H1 (cell line): ENCODE measurements at regions not wholly inside any gene's neighbourhood (a gene's known extent, or its start where the extent isn't known, plus 50 kb on each side); places are given as distances from the start of the nearest gene placed in this dataset.

Experiments
- CTCF ChIA-PET: fragments of 300-600 bp; sonication (Branson Sonifier 250); formaldehyde crosslinking; loops from one replicate; lab custom pipeline; 2021; ENCODE audit not compliant: partially characterized antibody; lab: Charles Lee
- POLR2A ChIA-PET: fragments of 300-600 bp; sonication (Branson Sonifier 250); formaldehyde crosslinking; loops from one replicate; lab custom pipeline; 2021; ENCODE audit warnings: inconsistent platforms; ENCODE audit not compliant: partially characterized antibody; lab: Charles Lee
- DNase-seq, 2 experiments: peaks; one replicate each; pipeline versions ENCODE4 v3.0.0 to v3.0.0-alpha.2; 2010 to 2022; ENCODE audit warnings: low spot score in 2 of 2, low read depth in 1 of 2, mixed read lengths in 1 of 2
- FAIRE-seq: peaks from 2 replicates; lab custom pipeline; 2011; peaks lifted over from hg19 to GRCh38; lab: Jason Lieb, UNC
- H2AFZ ChIP-seq: 2 replicates; pipeline ENCODE4 v1.8.1; 2012; ENCODE audit warnings: low read length, inconsistent platforms
- H2AK5ac ChIP-seq: 2 replicates; pipeline ENCODE4 v1.6.1; 2013; ENCODE audit warnings: low read depth, low read length
- H2BK120ac ChIP-seq: replicated peaks from 2 replicates; pipeline ENCODE3; 2013; ENCODE audit warnings: low read depth, low read length, inconsistent platforms
- H2BK12ac ChIP-seq: 2 replicates; pipeline ENCODE4 v1.6.1; 2013; ENCODE audit warnings: low read depth, low read length
- H2BK15ac ChIP-seq: 2 replicates; pipeline ENCODE4 v1.6.1; 2013; ENCODE audit warnings: low read length
- H2BK20ac ChIP-seq: 2 replicates; pipeline ENCODE4 v1.6.1; 2013; ENCODE audit warnings: low read length
- H2BK5ac ChIP-seq: 2 replicates; pipeline ENCODE4 v1.6.1; 2013; ENCODE audit warnings: low read depth, low read length
- H3K14ac ChIP-seq: 2 replicates; pipeline ENCODE4 v1.6.1; 2013; ENCODE audit warnings: inconsistent platforms; ENCODE audit not compliant: insufficient read length
- H3K18ac ChIP-seq: 2 replicates; pipeline ENCODE4 v1.6.1; 2013; ENCODE audit warnings: low read length; ENCODE audit errors: extremely low read depth
- H3K23ac ChIP-seq: 2 replicates; pipeline ENCODE4 v1.6.1; 2013; ENCODE audit warnings: inconsistent platforms; ENCODE audit not compliant: insufficient read length
- H3K23me2 ChIP-seq: 2 replicates; pipeline ENCODE4 v1.6.1; 2013; ENCODE audit warnings: low read depth, low read length
- H3K27ac ChIP-seq: 2 replicates; pipeline ENCODE4 v1.6.1; 2011; ENCODE audit warnings: low read depth, low read length, inconsistent platforms
- H3K27me3 ChIP-seq, 4 experiments: replicated peaks in 1 of 4; 1 replicate in 1 of 4; 2 replicates in 3 of 4; pipeline versions ENCODE4 v1.6.1 to v1.8.1; 2011 to 2013; ENCODE audit warnings: low read length in 3 of 4, mild to moderate bottlenecking in 3 of 4, inconsistent platforms in 2 of 4, mixed read lengths in 2 of 4, moderate library complexity in 1 of 4; ENCODE audit not compliant: control insufficient read depth in 3 of 4, insufficient read depth in 3 of 4; ENCODE audit errors: extremely low read depth in 1 of 4
- H3K36me3 ChIP-seq, 4 experiments: 2 replicates each; pipeline versions ENCODE4 v1.6.1 to v1.8.1; 2011 to 2013; ENCODE audit warnings: mild to moderate bottlenecking in 4 of 4, low read length in 3 of 4, moderate library complexity in 2 of 4, control low read depth in 1 of 4, inconsistent platforms in 1 of 4; ENCODE audit not compliant: insufficient read depth in 4 of 4, control insufficient read depth in 2 of 4
- H3K4ac ChIP-seq: replicated peaks from 2 replicates; pipeline ENCODE3; 2013; ENCODE audit warnings: low read length, low read depth, mixed read lengths, inconsistent platforms; ENCODE audit not compliant: insufficient read length
- H3K4me1 ChIP-seq, 4 experiments: replicated peaks in 1 of 4; 1 replicate in 1 of 4; 2 replicates in 3 of 4; pipeline versions ENCODE4 v1.6.1 to v1.8.1; 2011 to 2013; ENCODE audit warnings: low read length in 3 of 4, inconsistent platforms in 2 of 4, mixed read lengths in 1 of 4; ENCODE audit not compliant: insufficient read depth in 4 of 4, control insufficient read depth in 3 of 4
- H3K4me2 ChIP-seq, 2 experiments: 2 replicates each; pipeline versions ENCODE4 v1.6.1 to v1.8.1; 2011 to 2013; ENCODE audit warnings: low read depth in 2 of 2, low read length in 2 of 2, control low read depth in 1 of 2, inconsistent platforms in 1 of 2, mild to moderate bottlenecking in 1 of 2; ENCODE audit not compliant: insufficient read depth in 1 of 2
- H3K4me3 ChIP-seq, 4 experiments: fragments of 200-600, 300-600 bp in 1 of 4; sonication (generic), shearing (Covaris generic), sonication (Bioruptor Twin) in 1 of 4; 2 replicates each; pipeline versions ENCODE4 v1.5.1 to v1.8.1; 2011 to 2016; ENCODE audit warnings: low read length in 4 of 4, low read depth in 3 of 4, control low read depth in 2 of 4, inconsistent platforms in 2 of 4, mild to moderate bottlenecking in 2 of 4, mixed read lengths in 1 of 4, moderate library complexity in 1 of 4; ENCODE audit not compliant: insufficient read depth in 2 of 4; ENCODE audit errors: extremely low read depth in 1 of 4
- H3K56ac ChIP-seq: replicated peaks from 2 replicates; pipeline ENCODE3; 2013; ENCODE audit warnings: low read depth, mild to moderate bottlenecking, mixed read lengths, low read length, inconsistent platforms; ENCODE audit not compliant: insufficient read length
- H3K79me1 ChIP-seq: 2 replicates; pipeline ENCODE4 v1.6.1; 2013; ENCODE audit warnings: low read depth, low read length, control low read depth
- H3K79me2 ChIP-seq, 2 experiments: 2 replicates each; pipeline versions ENCODE4 v1.6.1 to v1.8.1; 2012 to 2013; ENCODE audit warnings: low read length in 2 of 2, mild to moderate bottlenecking in 2 of 2, inconsistent platforms in 1 of 2; ENCODE audit not compliant: insufficient read depth in 2 of 2, control insufficient read depth in 1 of 2
- H3K9ac ChIP-seq, 4 experiments: replicated peaks in 1 of 4; 1 replicate in 1 of 4; 2 replicates in 3 of 4; pipeline versions ENCODE4 v1.6.1 to v1.8.1; 2011 to 2013; ENCODE audit warnings: low read depth in 3 of 4, low read length in 3 of 4, control low read depth in 2 of 4, mild to moderate bottlenecking in 2 of 4, moderate library complexity in 2 of 4, inconsistent platforms in 1 of 4; ENCODE audit errors: extremely low read depth in 1 of 4
- H3K9me3 ChIP-seq, 2 experiments: 2 replicates each; pipeline versions ENCODE4 v1.6.1 to v1.8.1; 2012 to 2013; ENCODE audit warnings: mild to moderate bottlenecking in 2 of 2, moderate library complexity in 2 of 2, control low read depth in 1 of 2, inconsistent platforms in 1 of 2, low read depth in 1 of 2, low read length in 1 of 2, mixed read lengths in 1 of 2; ENCODE audit not compliant: insufficient read depth in 2 of 2
- H4K20me1 ChIP-seq, 2 experiments: replicated peaks in 1 of 2; 2 replicates each; pipeline versions ENCODE3 to v1.8.1; 2011 to 2013; ENCODE audit warnings: inconsistent platforms in 2 of 2, low read length in 2 of 2, mild to moderate bottlenecking in 1 of 2; ENCODE audit not compliant: insufficient read depth in 2 of 2, control insufficient read depth in 1 of 2
- H4K5ac ChIP-seq: 2 replicates; pipeline ENCODE4 v1.6.1; 2013; ENCODE audit warnings: low read length, low read depth, mixed read lengths, inconsistent platforms; ENCODE audit not compliant: insufficient read length
- H4K8ac ChIP-seq: 2 replicates; pipeline ENCODE4 v1.8.0; 2013; ENCODE audit warnings: mild to moderate bottlenecking, moderate library complexity, low read length, inconsistent platforms; ENCODE audit not compliant: insufficient read depth; ENCODE audit errors: extremely low read depth
- H4K91ac ChIP-seq: replicated peaks from 2 replicates; pipeline ENCODE3; 2013; ENCODE audit warnings: low read length, mixed read lengths, inconsistent platforms; ENCODE audit not compliant: insufficient read length
- EGR1 ChIP-seq: IDR thresholded peaks from 2 replicates; pipeline ENCODE4 v1.6.1; 2011; ENCODE audit warnings: low read depth, low read length, borderline replicate concordance
- POLR2A ChIP-seq, 2 experiments: IDR thresholded peaks; 1 replicate in 1 of 2; 2 replicates in 1 of 2; pipeline ENCODE4 v1.6.1; 2011; ENCODE audit warnings: low read depth in 2 of 2, low read length in 2 of 2, mild to moderate bottlenecking in 2 of 2; ENCODE audit errors: control extremely low read depth in 1 of 2
- WGBS, 2 experiments: shearing (Covaris generic) in 1 of 2; methylation state at CpG; one replicate each; pipeline versions ENCODE4 v1.1.6 to v1.1.7; 2013 to 2015; ENCODE audit warnings: low lambda C conversion rate in 2 of 2, mixed read lengths in 2 of 2, inconsistent platforms in 1 of 2, low coverage in 1 of 2, missing lambda C conversion rate in 1 of 2; ENCODE audit not compliant: insufficient replicate concordance in 2 of 2, insufficient coverage in 1 of 2, insufficient read length in 1 of 2; ENCODE audit errors: extremely low coverage in 1 of 2, missing lambda C conversion rate in 1 of 2; 5-methylcytosine and 5-hydroxymethylcytosine counted together
- TF ChIP-seq, protein P1 (sequence below): IDR thresholded peaks from 2 replicates; pipeline ENCODE4 v1.6.1; 2012; ENCODE audit warnings: inconsistent platforms

DNA sequence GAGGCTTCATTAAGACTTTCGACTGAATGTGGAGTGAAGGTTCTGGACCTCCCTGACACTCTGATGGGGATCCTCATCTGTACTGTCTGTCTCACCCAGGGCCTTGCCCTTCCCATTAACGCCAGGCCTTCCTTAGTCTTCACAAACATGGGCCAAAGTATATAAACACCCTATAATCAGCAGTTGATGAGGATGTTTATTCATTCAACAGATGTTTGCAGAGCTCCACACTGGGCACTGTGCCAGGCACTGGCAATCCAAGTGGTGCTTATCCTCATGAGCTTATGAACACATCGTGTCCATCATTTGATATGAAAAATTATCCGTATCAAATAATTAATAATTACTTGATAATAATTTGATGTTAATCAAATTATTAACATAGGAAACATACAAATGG lies 454.4 kb downstream of the FUT8 start:
- Histone ChIP-seq H3K79me1 (no peaks in the 10 kb centered on the region), H3K36me3 (no peaks in the 10 kb centered on the region), H3K79me2 (no peaks in the 10 kb centered on the region), H3K4me1 (no peaks in the 10 kb centered on the region), H3K23me2 (no peaks in the 10 kb centered on the region), H3K18ac (no peak overlapping the region), H3K23ac (no peak overlapping the region), H3K27me3 (no peaks in the 10 kb centered on the region), H3K56ac (no peak overlapping the region), H4K20me1 (no peaks in the 10 kb centered on the region), H3K9me3 (no peaks in the 10 kb centered on the region), H2AK5ac (no peak overlapping the region), H3K9ac (no peak overlapping the region), H2BK12ac (no peak overlapping the region), H3K27ac (no peak overlapping the region), H3K4ac (no peak overlapping the region), H4K8ac (no peak overlapping the region), H3K4me3 (no peak overlapping the region), H2BK5ac (no peak overlapping the region), H2BK15ac (no peak overlapping the region), H4K91ac (no peak overlapping the region), H2AFZ (no peak overlapping the region), H3K4me2 (no peak overlapping the region), H4K5ac (no peak overlapping the region), H2BK120ac (no peak overlapping the region), H3K14ac (no peak overlapping the region), H2BK20ac (no peak overlapping the region)
- TF ChIP-seq, protein P1, sequence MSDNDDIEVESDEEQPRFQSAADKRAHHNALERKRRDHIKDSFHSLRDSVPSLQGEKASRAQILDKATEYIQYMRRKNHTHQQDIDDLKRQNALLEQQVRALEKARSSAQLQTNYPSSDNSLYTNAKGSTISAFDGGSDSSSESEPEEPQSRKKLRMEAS = no peak
- no peak for TF ChIP-seq POLR2A (IDR thresholded peaks at IDR 0.05; ENCODE audit: control extremely low read depth in 1 of 2, low read depth in 2 of 2, low read length in 2 of 2)
- TF ChIP-seq EGR1 = no peak
- POLR2A ChIA-PET = no interaction called here
- no peak for FAIRE-seq
- CTCF ChIA-PET = interaction anchor here (0.6 to 1.3 kb wide), 3 partner anchors 12 to 94 kb away, joined by 4 to 6 read pairs (median 4); no protein-coding TSS in a partner anchor
- DNase-seq = no peak
- WGBS, 2 experiments = 74% methylated on average over 4 of the region's 4 CpGs; no CpG with 5 or more reads in 1 of the 2 experiments
